K562 (cell line): ENCODE measurements at regions not wholly inside any gene's neighbourhood (a gene's known extent, or its start where the extent isn't known, plus 50 kb on each side); places are given as distances from the start of the nearest gene placed in this dataset.
A peak's percentile ranks its signal among the peaks of the same experiment; 100 is the strongest.

Source experiments
- CBFA2T2 ChIP-seq: fragments of 450-650 bp; conservative IDR thresholded peaks from 2 replicates; pipeline ENCODE4 v1.6.1; 2017; ENCODE audit warnings: mild to moderate bottlenecking
- DIDO1 ChIP-seq: fragments of 450-650 bp; IDR thresholded peaks from 2 replicates; pipeline ENCODE4 v1.6.1; 2016; ENCODE audit warnings: low read depth, missing biosample characterization, missing genetic modification characterization
- FOXK1 ChIP-seq: sonication (generic); formaldehyde crosslinking; IDR thresholded peaks from 2 replicates; pipeline ENCODE4 v1.8.0; 2022; ENCODE audit warnings: missing genetic modification reagents, mild to moderate bottlenecking, borderline replicate concordance
- HNRNPLL ChIP-seq: fragments of 200-400 bp; formaldehyde crosslinking; IDR thresholded peaks from 2 replicates; pipeline ENCODE4 v1.6.1; 2017; ENCODE audit warnings: low read length, low read depth, mild to moderate bottlenecking; ENCODE audit not compliant: poor library complexity, severe bottlenecking
- KDM1A ChIP-seq, 2 experiments: fragments of 450-650 bp; IDR thresholded peaks; 2 replicates each; pipeline ENCODE4 v1.6.1; 2016; ENCODE audit warnings: mild to moderate bottlenecking in 2 of 2
- MED1 ChIP-seq: sonication (generic); formaldehyde crosslinking; IDR thresholded peaks from 2 replicates; pipeline ENCODE4 v1.8.1; 2023; ENCODE audit warnings: missing genetic modification reagents, borderline replicate concordance
- MYC ChIP-seq, 2 experiments: fragments of 250-450 bp in 1 of 2; sonication (Bioruptor Pico) in 1 of 2; IDR thresholded peaks; 2 replicates each; pipeline versions ENCODE4 v1.5.1 to v1.6.1; 2012 to 2021; ENCODE audit warnings: low read depth in 2 of 2, borderline replicate concordance in 1 of 2, improper control_type of control experiment in 1 of 2, low read length in 1 of 2, mild to moderate bottlenecking in 1 of 2, moderate library complexity in 1 of 2
- NCOR1 ChIP-seq: fragments of 450-650 bp; IDR thresholded peaks from 2 replicates; pipeline ENCODE4 v1.6.1; 2016; ENCODE audit warnings: mild to moderate bottlenecking, moderate library complexity
- NR2C1 ChIP-seq, 2 experiments: fragments of 450-650 bp; IDR thresholded peaks; 2 replicates each; pipeline ENCODE4 v1.6.1; 2017; ENCODE audit warnings: mild to moderate bottlenecking in 2 of 2, antibody characterized with exemption in 1 of 2, inconsistent platforms in 1 of 2, missing compliant biosample characterization in 1 of 2, missing genetic modification characterization in 1 of 2
- RNF2 ChIP-seq: sonication (generic); IDR thresholded peaks from 2 replicates; pipeline ENCODE4 v1.6.1; 2016
- ZNF239 ChIP-seq: fragments of 250-450 bp; sonication (Bioruptor Pico); IDR thresholded peaks from 2 replicates; pipeline ENCODE4 v1.4.0; 2020; ENCODE audit warnings: mild to moderate bottlenecking
- ZNF584 ChIP-seq: fragments of 200-800 bp; sonication (Bioruptor generic); IDR thresholded peaks from 2 replicates; pipeline ENCODE4 v1.6.1; 2016; ENCODE audit warnings: low read depth, mild to moderate bottlenecking, missing genetic modification characterization, missing compliant biosample characterization
- ZNF79 ChIP-seq: fragments of 250-450 bp; sonication (Bioruptor Pico); IDR thresholded peaks from 2 replicates; pipeline ENCODE4 v1.4.0; 2020; ENCODE audit warnings: low read depth, mild to moderate bottlenecking, moderate library complexity
- TF ChIP-seq, protein P1 (sequence below): fragments of 450-650 bp; IDR thresholded peaks from 2 replicates; pipeline ENCODE4 v1.6.1; 2016; ENCODE audit warnings: mild to moderate bottlenecking, moderate library complexity
- TF ChIP-seq, protein P2 (sequence below): fragments of 250-450 bp; sonication (Bioruptor Pico); IDR thresholded peaks from 2 replicates; pipeline ENCODE4 v1.8.0; 2022; ENCODE audit warnings: moderate library complexity, mild to moderate bottlenecking, inconsistent platforms

DNA sequence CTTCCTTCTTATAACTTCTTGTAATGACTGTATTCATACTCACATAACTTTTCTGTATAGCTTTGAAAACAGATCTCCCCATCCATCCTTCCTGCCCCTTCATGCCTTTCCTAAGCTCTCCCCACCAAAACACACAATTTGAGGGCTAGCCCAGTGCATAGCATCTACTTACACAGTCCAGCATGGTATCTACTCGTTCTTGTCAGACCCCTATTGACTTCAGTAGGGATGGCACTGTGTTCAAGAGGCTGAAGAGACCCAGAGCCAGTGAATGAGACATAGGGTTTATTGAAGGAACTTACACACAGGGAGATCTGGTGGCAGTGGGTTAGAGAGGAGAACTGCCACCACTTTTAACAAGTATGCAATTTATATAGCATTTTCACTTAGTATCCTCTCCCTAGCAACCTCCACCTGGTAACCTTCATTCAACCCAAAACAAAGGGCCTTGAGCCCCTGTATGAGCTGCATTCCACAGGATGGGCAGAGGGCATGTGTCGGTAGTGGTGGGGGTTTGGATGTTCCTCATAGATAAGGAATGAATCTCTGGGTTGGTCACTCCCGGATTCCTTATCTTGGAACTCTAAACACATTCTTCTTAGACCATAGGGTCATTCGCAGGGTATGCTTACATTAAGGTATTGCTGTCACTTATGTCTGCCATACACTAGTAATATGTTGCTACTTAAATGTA, 64.9 kb upstream of the GNG12 start (continued):
- TF ChIP-seq, protein P1, sequence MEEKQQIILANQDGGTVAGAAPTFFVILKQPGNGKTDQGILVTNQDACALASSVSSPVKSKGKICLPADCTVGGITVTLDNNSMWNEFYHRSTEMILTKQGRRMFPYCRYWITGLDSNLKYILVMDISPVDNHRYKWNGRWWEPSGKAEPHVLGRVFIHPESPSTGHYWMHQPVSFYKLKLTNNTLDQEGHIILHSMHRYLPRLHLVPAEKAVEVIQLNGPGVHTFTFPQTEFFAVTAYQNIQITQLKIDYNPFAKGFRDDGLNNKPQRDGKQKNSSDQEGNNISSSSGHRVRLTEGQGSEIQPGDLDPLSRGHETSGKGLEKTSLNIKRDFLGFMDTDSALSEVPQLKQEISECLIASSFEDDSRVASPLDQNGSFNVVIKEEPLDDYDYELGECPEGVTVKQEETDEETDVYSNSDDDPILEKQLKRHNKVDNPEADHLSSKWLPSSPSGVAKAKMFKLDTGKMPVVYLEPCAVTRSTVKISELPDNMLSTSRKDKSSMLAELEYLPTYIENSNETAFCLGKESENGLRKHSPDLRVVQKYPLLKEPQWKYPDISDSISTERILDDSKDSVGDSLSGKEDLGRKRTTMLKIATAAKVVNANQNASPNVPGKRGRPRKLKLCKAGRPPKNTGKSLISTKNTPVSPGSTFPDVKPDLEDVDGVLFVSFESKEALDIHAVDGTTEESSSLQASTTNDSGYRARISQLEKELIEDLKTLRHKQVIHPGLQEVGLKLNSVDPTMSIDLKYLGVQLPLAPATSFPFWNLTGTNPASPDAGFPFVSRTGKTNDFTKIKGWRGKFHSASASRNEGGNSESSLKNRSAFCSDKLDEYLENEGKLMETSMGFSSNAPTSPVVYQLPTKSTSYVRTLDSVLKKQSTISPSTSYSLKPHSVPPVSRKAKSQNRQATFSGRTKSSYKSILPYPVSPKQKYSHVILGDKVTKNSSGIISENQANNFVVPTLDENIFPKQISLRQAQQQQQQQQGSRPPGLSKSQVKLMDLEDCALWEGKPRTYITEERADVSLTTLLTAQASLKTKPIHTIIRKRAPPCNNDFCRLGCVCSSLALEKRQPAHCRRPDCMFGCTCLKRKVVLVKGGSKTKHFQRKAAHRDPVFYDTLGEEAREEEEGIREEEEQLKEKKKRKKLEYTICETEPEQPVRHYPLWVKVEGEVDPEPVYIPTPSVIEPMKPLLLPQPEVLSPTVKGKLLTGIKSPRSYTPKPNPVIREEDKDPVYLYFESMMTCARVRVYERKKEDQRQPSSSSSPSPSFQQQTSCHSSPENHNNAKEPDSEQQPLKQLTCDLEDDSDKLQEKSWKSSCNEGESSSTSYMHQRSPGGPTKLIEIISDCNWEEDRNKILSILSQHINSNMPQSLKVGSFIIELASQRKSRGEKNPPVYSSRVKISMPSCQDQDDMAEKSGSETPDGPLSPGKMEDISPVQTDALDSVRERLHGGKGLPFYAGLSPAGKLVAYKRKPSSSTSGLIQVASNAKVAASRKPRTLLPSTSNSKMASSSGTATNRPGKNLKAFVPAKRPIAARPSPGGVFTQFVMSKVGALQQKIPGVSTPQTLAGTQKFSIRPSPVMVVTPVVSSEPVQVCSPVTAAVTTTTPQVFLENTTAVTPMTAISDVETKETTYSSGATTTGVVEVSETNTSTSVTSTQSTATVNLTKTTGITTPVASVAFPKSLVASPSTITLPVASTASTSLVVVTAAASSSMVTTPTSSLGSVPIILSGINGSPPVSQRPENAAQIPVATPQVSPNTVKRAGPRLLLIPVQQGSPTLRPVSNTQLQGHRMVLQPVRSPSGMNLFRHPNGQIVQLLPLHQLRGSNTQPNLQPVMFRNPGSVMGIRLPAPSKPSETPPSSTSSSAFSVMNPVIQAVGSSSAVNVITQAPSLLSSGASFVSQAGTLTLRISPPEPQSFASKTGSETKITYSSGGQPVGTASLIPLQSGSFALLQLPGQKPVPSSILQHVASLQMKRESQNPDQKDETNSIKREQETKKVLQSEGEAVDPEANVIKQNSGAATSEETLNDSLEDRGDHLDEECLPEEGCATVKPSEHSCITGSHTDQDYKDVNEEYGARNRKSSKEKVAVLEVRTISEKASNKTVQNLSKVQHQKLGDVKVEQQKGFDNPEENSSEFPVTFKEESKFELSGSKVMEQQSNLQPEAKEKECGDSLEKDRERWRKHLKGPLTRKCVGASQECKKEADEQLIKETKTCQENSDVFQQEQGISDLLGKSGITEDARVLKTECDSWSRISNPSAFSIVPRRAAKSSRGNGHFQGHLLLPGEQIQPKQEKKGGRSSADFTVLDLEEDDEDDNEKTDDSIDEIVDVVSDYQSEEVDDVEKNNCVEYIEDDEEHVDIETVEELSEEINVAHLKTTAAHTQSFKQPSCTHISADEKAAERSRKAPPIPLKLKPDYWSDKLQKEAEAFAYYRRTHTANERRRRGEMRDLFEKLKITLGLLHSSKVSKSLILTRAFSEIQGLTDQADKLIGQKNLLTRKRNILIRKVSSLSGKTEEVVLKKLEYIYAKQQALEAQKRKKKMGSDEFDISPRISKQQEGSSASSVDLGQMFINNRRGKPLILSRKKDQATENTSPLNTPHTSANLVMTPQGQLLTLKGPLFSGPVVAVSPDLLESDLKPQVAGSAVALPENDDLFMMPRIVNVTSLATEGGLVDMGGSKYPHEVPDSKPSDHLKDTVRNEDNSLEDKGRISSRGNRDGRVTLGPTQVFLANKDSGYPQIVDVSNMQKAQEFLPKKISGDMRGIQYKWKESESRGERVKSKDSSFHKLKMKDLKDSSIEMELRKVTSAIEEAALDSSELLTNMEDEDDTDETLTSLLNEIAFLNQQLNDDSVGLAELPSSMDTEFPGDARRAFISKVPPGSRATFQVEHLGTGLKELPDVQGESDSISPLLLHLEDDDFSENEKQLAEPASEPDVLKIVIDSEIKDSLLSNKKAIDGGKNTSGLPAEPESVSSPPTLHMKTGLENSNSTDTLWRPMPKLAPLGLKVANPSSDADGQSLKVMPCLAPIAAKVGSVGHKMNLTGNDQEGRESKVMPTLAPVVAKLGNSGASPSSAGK, result peak; percentile 15; the same call in 1 of the 2 replicates
- TF ChIP-seq RNF2 (peak; percentile 66), ZNF239 (CRISPR knock-in tag) (peak; percentile 54), NR2C1 (IDR thresholded peaks at IDR 0.05) (no peak), NR2C1 (tag; IDR thresholded peaks at IDR 0.05) (peak; percentile 71), KDM1A (IDR thresholded peaks at IDR 0.05) (peak; percentile 76 to 79), HNRNPLL (no peak), NCOR1 (peak; percentile 69), DIDO1 (tag) (0 out of 2 replicates have a peak, but pooled peaks have one; percentile 17), ZNF584 (peak; percentile 24; the same call in 1 of the 2 replicates), MYC (IDR thresholded peaks at IDR 0.05; ENCODE audit: low read depth, low read length) (peak; percentile 72), MYC (CRISPR knock-in tag; IDR thresholded peaks at IDR 0.05; ENCODE audit: borderline replicate concordance, low read depth) (peak; percentile 31), MED1 (CRISPR knock-in tag) (no peak), FOXK1 (CRISPR knock-in tag) (no peak), ZNF79 (CRISPR knock-in tag) (peak; percentile 33; the same call in 1 of the 2 replicates), CBFA2T2 (peak; percentile 64)
- TF ChIP-seq, protein P2, sequence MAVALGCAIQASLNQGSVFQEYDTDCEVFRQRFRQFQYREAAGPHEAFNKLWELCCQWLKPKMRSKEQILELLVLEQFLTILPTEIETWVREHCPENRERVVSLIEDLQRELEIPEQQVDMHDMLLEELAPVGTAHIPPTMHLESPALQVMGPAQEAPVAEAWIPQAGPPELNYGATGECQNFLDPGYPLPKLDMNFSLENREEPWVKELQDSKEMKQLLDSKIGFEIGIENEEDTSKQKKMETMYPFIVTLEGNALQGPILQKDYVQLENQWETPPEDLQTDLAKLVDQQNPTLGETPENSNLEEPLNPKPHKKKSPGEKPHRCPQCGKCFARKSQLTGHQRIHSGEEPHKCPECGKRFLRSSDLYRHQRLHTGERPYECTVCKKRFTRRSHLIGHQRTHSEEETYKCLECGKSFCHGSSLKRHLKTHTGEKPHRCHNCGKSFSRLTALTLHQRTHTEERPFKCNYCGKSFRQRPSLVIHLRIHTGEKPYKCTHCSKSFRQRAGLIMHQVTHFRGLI (CRISPR knock-in tag), result peak; percentile 14
